Panc1 (cell line): ENCODE measurements at regions not wholly inside any gene's neighbourhood (a gene's known extent, or its start where the extent isn't known, plus 50 kb on each side); places are given as distances from the start of the nearest gene placed in this dataset.

Source experiments
- ATAC-seq: fragments of 200-7000 bp; cut with Tn5 transposase; 2 replicates; pipeline ENCODE4 v1.9.1; 2020; ENCODE audit warnings: mild to moderate bottlenecking, moderate library complexity
- BruUV-seq: library from RNA; stranded (reverse); fragments of 400-500 nt; replicated peaks from 2 replicates; lab custom pipeline; 2021; lab: Mats Ljungman, UMichigan
- CTCF ChIA-PET: fragments of 300-600 bp; sonication (Branson Sonifier 250); formaldehyde crosslinking; loops from one replicate; lab custom pipeline; 2022; ENCODE audit warnings: antibody characterized with exemption; lab: Charles Lee
- POLR2A ChIA-PET: fragments of 300-600 bp; sonication (Branson Sonifier 250); formaldehyde crosslinking; loops from one replicate; lab custom pipeline; 2022; ENCODE audit warnings: antibody characterized with exemption; lab: Charles Lee
- DNase-seq: peaks from one replicate; pipeline ENCODE4 v3.0.0-alpha.2; 2010; ENCODE audit warnings: low read depth, low spot score
- H3K27ac ChIP-seq: 2 replicates; pipeline ENCODE4 v1.5.1; 2011; ENCODE audit warnings: mild to moderate bottlenecking, low read length, inconsistent platforms
- H3K27me3 ChIP-seq: fragments of 200-500 bp; sonication (Bioruptor generic); 2 replicates; pipeline ENCODE4 v1.6.0; 2014; ENCODE audit warnings: low read length, inconsistent platforms; ENCODE audit not compliant: control insufficient read depth, insufficient read depth
- H3K36me3 ChIP-seq: fragments of 200-500 bp; sonication (Bioruptor generic); 2 replicates; pipeline ENCODE4 v1.5.1; 2014; ENCODE audit warnings: inconsistent platforms, mild to moderate bottlenecking, low read length, moderate library complexity; ENCODE audit not compliant: control insufficient read depth, insufficient read depth
- H3K4me1 ChIP-seq: 2 replicates; pipeline ENCODE4 v1.5.1; 2011; ENCODE audit warnings: inconsistent platforms, mild to moderate bottlenecking, low read length, moderate library complexity; ENCODE audit not compliant: control insufficient read depth, insufficient read depth
- H3K4me3 ChIP-seq, 2 experiments: 2 replicates each; pipeline ENCODE4 v1.5.1; 2011 to 2012; ENCODE audit warnings: low read depth in 2 of 2, low read length in 2 of 2, mild to moderate bottlenecking in 2 of 2, inconsistent platforms in 1 of 2, moderate library complexity in 1 of 2
- H3K9me3 ChIP-seq: fragments of 200-500 bp; sonication (Bioruptor generic); 2 replicates; pipeline ENCODE4 v1.5.1; 2014; ENCODE audit warnings: low read depth, mild to moderate bottlenecking, inconsistent platforms, low read length, moderate library complexity; ENCODE audit not compliant: control insufficient read depth, insufficient read depth
- CTCF ChIP-seq: fragments of 450-650 bp; IDR thresholded peaks from 2 replicates; pipeline ENCODE4 v1.5.1; 2017; ENCODE audit warnings: mild to moderate bottlenecking
- POLR2AphosphoS5 ChIP-seq: IDR thresholded peaks from 2 replicates; pipeline ENCODE4 v1.6.1; 2012; ENCODE audit warnings: mild to moderate bottlenecking, low read depth, low read length, moderate library complexity
- REST ChIP-seq, 2 experiments: IDR thresholded peaks; 2 replicates each; pipeline ENCODE4 v1.6.1; 2011 to 2012; ENCODE audit warnings: low read depth in 2 of 2, control low read depth in 1 of 2, low read length in 1 of 2, mild to moderate bottlenecking in 1 of 2, moderate library complexity in 1 of 2; ENCODE audit not compliant: insufficient read depth in 1 of 2
- SIN3A ChIP-seq: IDR thresholded peaks from 2 replicates; pipeline ENCODE4 v1.6.1; 2012; ENCODE audit warnings: low read depth, mild to moderate bottlenecking, low read length, moderate library complexity, borderline replicate concordance; ENCODE audit not compliant: insufficient read depth
- TCF7L2 ChIP-seq: IDR thresholded peaks from 2 replicates; pipeline ENCODE4 v1.6.1; 2011; ENCODE audit warnings: mild to moderate bottlenecking, low read depth, low read length, inconsistent platforms
- in situ Hi-C: cut with HindIII; loops from 2 replicates; pipeline ENCODE4 v1.10.0; 2016; ENCODE audit warnings: low sequenced_read_pairs, low pct_unique_long_range_greater_than_20kb
- intact Hi-C: fragments of 100-400 bp; cut with micrococcal nuclease; formaldehyde crosslinking; loops from one replicate; pipeline ENCODE4 v1.10.0; 2022; ENCODE audit not compliant: unreplicated experiment

GRCh38 chr5:30325795-30326194 lies 867.7 kb upstream of the CDH6 start:
- intact Hi-C loops (no loop called here), in situ Hi-C loops (no loop called here)
- Histone ChIP-seq H3K9me3 (no peaks in the 10 kb centered on the region), H3K27ac (no peak overlapping the region), H3K36me3 (no peaks in the 10 kb centered on the region), H3K4me3 (no peak overlapping the region), H3K27me3 (no peaks in the 10 kb centered on the region), H3K4me1 (no peaks in the 10 kb centered on the region)
- DNase-seq (no peak), ATAC-seq (no peak)
- no TSS peak for BruUV-seq
- CTCF ChIA-PET: interaction anchor here (0.7 kb wide), 1 partner anchor 707 kb away, joined by 3 read pairs; no protein-coding TSS in a partner anchor
- TF ChIP-seq SIN3A (no peak), TCF7L2 (no peak), POLR2AphosphoS5 (no peak), CTCF (no peak), REST (IDR thresholded peaks at IDR 0.05; ENCODE audit: insufficient read depth in 1 of 2, low read depth in 2 of 2, low read length in 1 of 2) (no peak)
- POLR2A ChIA-PET: no interaction called here

GRCh38 chr5:30324083-30324482 lies 869.4 kb upstream of the CDH6 start:
- ATAC-seq (no peak), DNase-seq (no peak)
- intact Hi-C loops: no loop called here
- Histone ChIP-seq H3K9me3 (no peaks in the 10 kb centered on the region), H3K27me3 (no peaks in the 10 kb centered on the region), H3K4me1 (no peaks in the 10 kb centered on the region), H3K27ac (no peak overlapping the region), H3K36me3 (no peaks in the 10 kb centered on the region), H3K4me3 (no peak overlapping the region)
- in situ Hi-C loops: no loop called here
- ChIA-PET CTCF (interaction anchor here (0.6 kb wide), 1 partner anchor 155 kb away, joined by 7 read pairs; no protein-coding TSS in a partner anchor), POLR2A (no interaction called here)
- TF ChIP-seq CTCF: no peak
- TF ChIP-seq POLR2AphosphoS5: no peak
- no peak for TF ChIP-seq SIN3A
- no peak for TF ChIP-seq REST (IDR thresholded peaks at IDR 0.05; ENCODE audit: insufficient read depth in 1 of 2, low read depth in 2 of 2, low read length in 1 of 2)
- TF ChIP-seq TCF7L2: no peak
- no TSS peak for BruUV-seq
